DOHH2 (cell line): ENCODE measurements at regions not wholly inside any gene's neighbourhood (a gene's known extent, or its start where the extent isn't known, plus 50 kb on each side); places are given as distances from the start of the nearest gene placed in this dataset.
"Not testable (repeated sequence)": the region's sequence is repeated elsewhere in the genome, so short reads cannot be mapped to it uniquely, and the experiment has no call there.

Experiments
- H3F3A ChIP-seq: fragments of 200-600 bp; sonication (generic), shearing (Covaris generic); 2 replicates; pipeline ENCODE4 v1.6.0; 2016; ENCODE audit warnings: antibody characterized with exemption, mild to moderate bottlenecking; ENCODE audit not compliant: control insufficient read depth, insufficient read depth
- H3K27ac ChIP-seq: fragments of 200-600 bp; sonication (generic); 2 replicates; pipeline ENCODE4 v1.5.1; 2014; ENCODE audit warnings: low read depth, mild to moderate bottlenecking, low read length, moderate library complexity
- H3K27me3 ChIP-seq: fragments of 200-600 bp; sonication (generic); 2 replicates; pipeline ENCODE4 v1.6.1; 2014; ENCODE audit warnings: mild to moderate bottlenecking, low read length, mixed read lengths; ENCODE audit not compliant: control insufficient read depth
- H3K36me3 ChIP-seq: fragments of 200-600 bp; sonication (generic); 2 replicates; pipeline ENCODE4 v1.6.1; 2014; ENCODE audit warnings: mild to moderate bottlenecking, low read length, moderate library complexity, mixed read lengths; ENCODE audit not compliant: control insufficient read depth
- H3K4me1 ChIP-seq: fragments of 200-600 bp; sonication (generic); 2 replicates; pipeline ENCODE4 v1.6.1; 2014; ENCODE audit warnings: mild to moderate bottlenecking, low read length, mixed read lengths; ENCODE audit not compliant: control insufficient read depth
- H3K4me2 ChIP-seq: fragments of 200-600 bp; sonication (generic); 2 replicates; pipeline ENCODE4 v1.6.0; 2014; ENCODE audit warnings: mild to moderate bottlenecking, low read length, moderate library complexity
- H3K4me3 ChIP-seq: fragments of 200-600 bp; sonication (generic); 2 replicates; pipeline ENCODE4 v1.5.1; 2014; ENCODE audit warnings: mild to moderate bottlenecking, low read length, mixed read lengths
- H3K79me2 ChIP-seq: fragments of 200-600 bp; sonication (generic); 2 replicates; pipeline ENCODE4 v1.6.1; 2014; ENCODE audit warnings: mild to moderate bottlenecking, low read length, mixed read lengths; ENCODE audit not compliant: control insufficient read depth
- H3K9me2 ChIP-seq: fragments of 200-600 bp; sonication (generic); replicated peaks from 2 replicates; pipeline ENCODE4 v1.6.1; 2014; ENCODE audit warnings: mild to moderate bottlenecking, low read length, mixed read lengths; ENCODE audit not compliant: control insufficient read depth
- H3K9me3 ChIP-seq: fragments of 200-600 bp; sonication (generic); 2 replicates; pipeline ENCODE4 v1.6.1; 2014; ENCODE audit warnings: antibody characterized with exemption, low read length, mixed read lengths; ENCODE audit not compliant: control insufficient read depth, insufficient read depth
- H4K20me1 ChIP-seq: fragments of 200-600 bp; sonication (generic); 2 replicates; pipeline ENCODE4 v1.6.0; 2014; ENCODE audit warnings: low read depth, mild to moderate bottlenecking, antibody characterized with exemption, low read length, moderate library complexity; ENCODE audit not compliant: control insufficient read depth, insufficient read depth
- EZH2phosphoT487 ChIP-seq: fragments of 200-600 bp; sonication (generic); IDR thresholded peaks from 2 replicates; pipeline ENCODE4 v1.6.1; 2017; ENCODE audit warnings: borderline replicate concordance, mild to moderate bottlenecking, antibody characterized with exemption, low read length, moderate library complexity, mixed read lengths
- TF ChIP-seq, protein P1 (sequence below): fragments of 200-600 bp; sonication (generic); IDR thresholded peaks from one replicate; pipeline ENCODE4 v1.5.1; 2014; ENCODE audit warnings: antibody characterized with exemption, mild to moderate bottlenecking, low read depth, low read length; ENCODE audit not compliant: poor library complexity, severe bottlenecking

DNA sequence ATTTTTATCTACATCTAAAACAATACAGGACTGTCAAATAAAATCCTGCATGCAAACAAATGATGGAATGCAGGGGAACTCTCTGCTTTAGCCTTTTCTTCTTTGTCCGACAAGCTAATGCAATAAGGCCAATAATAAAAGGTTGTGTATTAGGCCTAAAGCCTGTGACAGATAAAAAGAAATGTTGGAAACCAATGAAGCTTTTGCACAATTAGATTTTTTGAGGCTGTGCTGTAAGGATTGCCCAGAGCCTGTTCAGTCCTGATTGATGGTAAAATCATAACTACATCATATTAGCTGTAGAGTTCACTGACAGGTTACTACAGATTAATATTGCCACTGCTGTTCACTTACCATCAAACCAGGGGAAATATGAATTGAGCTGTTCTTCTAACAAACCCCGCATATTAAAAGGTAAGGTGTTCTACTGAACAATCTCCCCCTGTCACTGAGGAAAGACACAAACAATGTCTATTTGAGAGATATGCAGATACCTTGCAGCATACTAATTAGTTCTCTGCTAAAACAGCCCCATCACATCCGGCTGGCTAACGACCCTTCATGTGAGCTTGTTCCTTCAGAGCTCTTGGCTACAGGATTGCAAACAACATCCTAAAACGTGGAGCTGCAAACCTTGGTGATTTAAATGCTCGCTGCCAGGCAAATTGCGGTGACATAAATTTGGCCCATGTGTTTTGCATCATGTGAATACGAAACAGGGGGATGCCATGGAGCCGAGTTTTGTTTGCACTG is 305.4 kb downstream of the MTX2 start:
- H4K20me1 ChIP-seq: no peaks in the 10 kb centered on the region
- no peak for TF ChIP-seq EZH2phosphoT487
- TF ChIP-seq, protein P1, sequence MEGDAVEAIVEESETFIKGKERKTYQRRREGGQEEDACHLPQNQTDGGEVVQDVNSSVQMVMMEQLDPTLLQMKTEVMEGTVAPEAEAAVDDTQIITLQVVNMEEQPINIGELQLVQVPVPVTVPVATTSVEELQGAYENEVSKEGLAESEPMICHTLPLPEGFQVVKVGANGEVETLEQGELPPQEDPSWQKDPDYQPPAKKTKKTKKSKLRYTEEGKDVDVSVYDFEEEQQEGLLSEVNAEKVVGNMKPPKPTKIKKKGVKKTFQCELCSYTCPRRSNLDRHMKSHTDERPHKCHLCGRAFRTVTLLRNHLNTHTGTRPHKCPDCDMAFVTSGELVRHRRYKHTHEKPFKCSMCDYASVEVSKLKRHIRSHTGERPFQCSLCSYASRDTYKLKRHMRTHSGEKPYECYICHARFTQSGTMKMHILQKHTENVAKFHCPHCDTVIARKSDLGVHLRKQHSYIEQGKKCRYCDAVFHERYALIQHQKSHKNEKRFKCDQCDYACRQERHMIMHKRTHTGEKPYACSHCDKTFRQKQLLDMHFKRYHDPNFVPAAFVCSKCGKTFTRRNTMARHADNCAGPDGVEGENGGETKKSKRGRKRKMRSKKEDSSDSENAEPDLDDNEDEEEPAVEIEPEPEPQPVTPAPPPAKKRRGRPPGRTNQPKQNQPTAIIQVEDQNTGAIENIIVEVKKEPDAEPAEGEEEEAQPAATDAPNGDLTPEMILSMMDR: no peak
- no peak overlapping the region for H3K27ac ChIP-seq
- H3K9me3 ChIP-seq: no peaks in the 10 kb centered on the region
- no peaks in the 10 kb centered on the region for H3K27me3 ChIP-seq
- no peak overlapping the region for H3K4me3 ChIP-seq
- H3K4me2 ChIP-seq: no peak overlapping the region
- no peaks in the 10 kb centered on the region for H3K36me3 ChIP-seq
- no peaks in the 10 kb centered on the region for H3F3A ChIP-seq
- no peaks in the 10 kb centered on the region for H3K4me1 ChIP-seq
- no peaks in the 10 kb centered on the region for H3K79me2 ChIP-seq
- H3K9me2 ChIP-seq: no peaks in the 10 kb centered on the region

GRCh38 chr2:176575237-176575744 is 306.0 kb downstream of the MTX2 start:
- no peaks in the 10 kb centered on the region for H4K20me1 ChIP-seq
- no peaks in the 10 kb centered on the region for H3F3A ChIP-seq
- H3K79me2 ChIP-seq: no peaks in the 10 kb centered on the region
- no peaks in the 10 kb centered on the region for H3K9me3 ChIP-seq
- H3K27me3 ChIP-seq: no peaks in the 10 kb centered on the region
- no peaks in the 10 kb centered on the region for H3K36me3 ChIP-seq
- H3K4me2 ChIP-seq: no peak overlapping the region
- no peak overlapping the region for H3K27ac ChIP-seq
- no peaks in the 10 kb centered on the region for H3K9me2 ChIP-seq
- H3K4me3 ChIP-seq: no peak overlapping the region
- H3K4me1 ChIP-seq: no peaks in the 10 kb centered on the region
- no peak for TF ChIP-seq EZH2phosphoT487
- TF ChIP-seq, protein P1: no peak

- no peaks in the 10 kb centered on the region for H3K9me2 ChIP-seq
- H3K79me2 ChIP-seq: no peaks in the 10 kb centered on the region
- H3K4me1 ChIP-seq: no peaks in the 10 kb centered on the region
- H3K9me3 ChIP-seq: no peaks in the 10 kb centered on the region
- H3K27ac ChIP-seq: no peak overlapping the region
- H3K4me2 ChIP-seq: no peak overlapping the region
- H4K20me1 ChIP-seq: no peaks in the 10 kb centered on the region
- H3K36me3 ChIP-seq: no peaks in the 10 kb centered on the region
- TF ChIP-seq, protein P1: no peak
- TF ChIP-seq EZH2phosphoT487: no peak
- no peak overlapping the region for H3K4me3 ChIP-seq
- no peaks in the 10 kb centered on the region for H3K27me3 ChIP-seq
- no peaks in the 10 kb centered on the region for H3F3A ChIP-seq
Observed at GRCh38 chr2:176577054-176577453, 307.8 kb downstream of the MTX2 start.

GRCh38 chr2:176578292-176578691 is 309.1 kb downstream of the MTX2 start:
- H3F3A ChIP-seq, H3K27ac ChIP-seq, H3K4me2 ChIP-seq, H3K36me3 ChIP-seq, H3K79me2 ChIP-seq, H3K4me3 ChIP-seq, H3K9me3 ChIP-seq, H4K20me1 ChIP-seq, H3K4me1 ChIP-seq, H3K27me3 ChIP-seq, H3K9me2 ChIP-seq: not testable (repeated sequence)
